Neuronal stem cell (in vitro differentiated cells): ENCODE measurements at regions not wholly inside any gene's neighbourhood (a gene's known extent, or its start where the extent isn't known, plus 50 kb on each side); places are given as distances from the start of the nearest gene placed in this dataset.

ENCODE experiments used
- DNase-seq: peaks from one replicate; pipeline ENCODE4 v3.0.0-alpha.2; 2013; ENCODE audit warnings: low spot score
- H2AFZ ChIP-seq: one replicate; pipeline ENCODE4 v1.6.1; 2013; ENCODE audit warnings: mild to moderate bottlenecking, low read length, inconsistent platforms
- H2AK5ac ChIP-seq: 2 replicates; pipeline ENCODE4 v1.6.1; 2013; ENCODE audit warnings: low read depth, mild to moderate bottlenecking, inconsistent platforms, low read length, moderate library complexity, mixed read lengths
- H2BK120ac ChIP-seq: 2 replicates; pipeline ENCODE4 v1.6.1; 2013; ENCODE audit warnings: low read depth, mild to moderate bottlenecking, inconsistent platforms, low read length, moderate library complexity, mixed read lengths
- H2BK12ac ChIP-seq: one replicate; pipeline ENCODE4 v1.6.1; 2013; ENCODE audit warnings: low read length, inconsistent platforms
- H2BK15ac ChIP-seq: 2 replicates; pipeline ENCODE4 v1.6.1; 2013; ENCODE audit warnings: mild to moderate bottlenecking, low read length, inconsistent platforms, mixed read lengths
- H2BK5ac ChIP-seq: one replicate; pipeline ENCODE4 v1.6.1; 2013; ENCODE audit warnings: inconsistent platforms, mild to moderate bottlenecking, low read length, moderate library complexity
- H3K14ac ChIP-seq: one replicate; pipeline ENCODE4 v1.6.1; 2013; ENCODE audit warnings: low read length, inconsistent platforms
- H3K18ac ChIP-seq: 2 replicates; pipeline ENCODE4 v1.6.1; 2013; ENCODE audit warnings: low read length, inconsistent platforms
- H3K23ac ChIP-seq: 2 replicates; pipeline ENCODE4 v1.6.1; 2013; ENCODE audit warnings: low read depth, mild to moderate bottlenecking, mixed read lengths, low read length, inconsistent platforms; ENCODE audit not compliant: poor library complexity
- H3K27ac ChIP-seq: replicated peaks from 3 replicates; pipeline ENCODE4 v1.5.1; 2013; ENCODE audit warnings: low read length, inconsistent platforms
- H3K27me3 ChIP-seq, 3 experiments: 2 replicates each; pipeline ENCODE4 v1.6.1; 2013; ENCODE audit warnings: low read length in 3 of 3, mild to moderate bottlenecking in 2 of 3, inconsistent platforms in 1 of 3, low read depth in 1 of 3, mixed read lengths in 1 of 3, moderate library complexity in 1 of 3; ENCODE audit not compliant: control insufficient read depth in 3 of 3, insufficient read depth in 3 of 3
- H3K36me3 ChIP-seq, 2 donors: replicated peaks in 1 of 2; 2 replicates each; pipeline ENCODE4 v1.6.1; 2013; ENCODE audit warnings: low read length in 2 of 2; ENCODE audit not compliant: control insufficient read depth in 2 of 2, insufficient read depth in 2 of 2
- H3K4ac ChIP-seq: 2 replicates; pipeline ENCODE4 v1.6.1; 2013; ENCODE audit warnings: inconsistent platforms, mild to moderate bottlenecking, low read length, moderate library complexity
- H3K4me1 ChIP-seq, 2 donors: 1 replicate in 1 of 2; 2 replicates in 1 of 2; pipeline ENCODE4 v1.6.1; 2013; ENCODE audit warnings: low read length in 2 of 2, low read depth in 1 of 2; ENCODE audit not compliant: control insufficient read depth in 2 of 2, insufficient read depth in 1 of 2
- H3K4me2 ChIP-seq: one replicate; pipeline ENCODE4 v1.6.1; 2013; ENCODE audit warnings: mild to moderate bottlenecking, low read length, inconsistent platforms; ENCODE audit not compliant: insufficient read depth, poor library complexity, severe bottlenecking
- H3K4me3 ChIP-seq, 2 donors: 2 replicates each; pipeline ENCODE4 v1.5.1; 2013; ENCODE audit warnings: low read length in 2 of 2, mild to moderate bottlenecking in 2 of 2, inconsistent platforms in 1 of 2, moderate library complexity in 1 of 2
- H3K79me1 ChIP-seq: one replicate; pipeline ENCODE4 v1.6.1; 2013; ENCODE audit warnings: low read depth, mild to moderate bottlenecking, inconsistent platforms, low read length, moderate library complexity
- H3K9ac ChIP-seq: one replicate; pipeline ENCODE4 v1.6.1; 2013; ENCODE audit warnings: mild to moderate bottlenecking, low read depth, low read length, inconsistent platforms; ENCODE audit not compliant: poor library complexity
- H3K9me3 ChIP-seq, 2 donors: replicated peaks in 1 of 2; 2 replicates each; pipeline versions ENCODE3 to v1.6.1; 2013; ENCODE audit warnings: low read length in 2 of 2, mild to moderate bottlenecking in 2 of 2, inconsistent platforms in 1 of 2, low read depth in 1 of 2, mixed read lengths in 1 of 2, moderate library complexity in 1 of 2; ENCODE audit not compliant: control insufficient read depth in 2 of 2, insufficient read depth in 1 of 2
- H4K8ac ChIP-seq: one replicate; pipeline ENCODE4 v1.6.1; 2013; ENCODE audit warnings: low read depth, mild to moderate bottlenecking, inconsistent platforms, low read length, moderate library complexity
- H4K91ac ChIP-seq: one replicate; pipeline ENCODE4 v1.6.1; 2013; ENCODE audit warnings: low read length, low read depth, mild to moderate bottlenecking, inconsistent platforms; ENCODE audit not compliant: poor library complexity
- WGBS, 2 donors: extraction: QIAGEN DNeasy Blood & Tissue Kit; methylation state at CpG; one replicate each; pipeline ENCODE4 v1.1.7; 2013; ENCODE audit warnings: missing lambda C conversion rate in 2 of 2, mixed read lengths in 1 of 2; ENCODE audit not compliant: insufficient read length in 2 of 2, insufficient replicate concordance in 1 of 2; ENCODE audit errors: extremely low coverage in 2 of 2; 5-methylcytosine and 5-hydroxymethylcytosine counted together

DNA sequence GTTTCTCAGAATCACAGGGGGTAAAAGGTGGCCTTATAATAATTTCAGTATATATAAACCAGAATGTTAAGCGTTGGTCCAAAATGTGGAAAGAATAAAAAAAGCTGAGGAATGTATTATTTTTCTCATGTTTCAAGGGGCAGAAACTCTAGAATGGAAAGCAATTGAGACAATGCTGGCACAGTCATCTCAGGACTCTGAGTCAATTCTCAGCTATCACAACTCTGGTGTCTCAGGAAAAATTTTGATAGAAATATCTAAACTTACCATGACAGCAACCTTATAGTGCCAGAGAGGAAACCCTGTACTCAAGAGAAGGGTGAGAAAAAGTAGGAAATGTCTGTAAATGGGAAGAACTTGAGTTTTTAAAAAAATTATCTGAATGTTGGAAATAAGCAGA, 1189.4 kb upstream of the NUDT12 start:
- H2BK12ac ChIP-seq, result no peak overlapping the region
- DNase-seq, result no peak
- H3K23ac ChIP-seq, result no peak overlapping the region
- H3K79me1 ChIP-seq, result no peaks in the 10 kb centered on the region
- H3K27ac ChIP-seq, result no peak overlapping the region
- no peak overlapping the region for H2BK15ac ChIP-seq
- no peak overlapping the region for H4K91ac ChIP-seq
- H3K9me3 ChIP-seq, result no peaks in the 10 kb centered on the region
- no peak overlapping the region for H3K4me3 ChIP-seq
- no peak overlapping the region for H3K9ac ChIP-seq
- no CpG with 5 or more reads among the region's 1 CpG for WGBS, 2 donors
- H4K8ac ChIP-seq, result no peak overlapping the region
- no peak overlapping the region for H2AFZ ChIP-seq
- H3K4me2 ChIP-seq, result no peak overlapping the region
- H3K18ac ChIP-seq, result no peak overlapping the region
- H3K4me1 ChIP-seq, result no peaks in the 10 kb centered on the region
- no peak overlapping the region for H2AK5ac ChIP-seq
- H3K14ac ChIP-seq, result no peak overlapping the region
- no peak overlapping the region for H3K4ac ChIP-seq
- no peaks in the 10 kb centered on the region for H3K36me3 ChIP-seq
- no peaks in the 10 kb centered on the region for H3K27me3 ChIP-seq
- no peak overlapping the region for H2BK120ac ChIP-seq
- H2BK5ac ChIP-seq, result no peak overlapping the region

DNA sequence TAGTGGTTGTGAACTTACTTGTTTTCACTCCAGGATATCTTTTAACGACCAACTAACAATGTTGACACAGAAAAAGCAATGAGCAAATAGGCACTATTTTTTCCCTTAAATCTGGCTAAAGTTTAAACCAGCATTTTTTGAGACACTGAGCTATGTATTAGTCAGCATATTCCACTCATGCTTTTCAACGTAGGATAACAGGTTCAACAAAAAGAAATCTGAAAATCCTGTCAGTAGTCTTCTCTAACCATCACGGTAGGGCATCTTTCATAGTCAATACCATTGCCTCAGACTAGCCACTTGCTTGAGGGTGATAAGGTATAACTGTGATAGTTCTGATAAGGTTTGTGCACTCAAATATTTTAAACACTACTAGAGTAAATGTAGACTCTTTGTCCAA, 1177.3 kb upstream of the NUDT12 start:
- no peak overlapping the region for H3K23ac ChIP-seq

GRCh38 chr5:104739503-104739902, 1176.9 kb upstream of the NUDT12 start:
- H3K14ac ChIP-seq, result no peak overlapping the region
- H3K4ac ChIP-seq, result no peak overlapping the region
- no peak overlapping the region for H4K8ac ChIP-seq
- H2AFZ ChIP-seq, result no peak overlapping the region
- no peak overlapping the region for H2BK120ac ChIP-seq
- H2BK12ac ChIP-seq, result no peak overlapping the region
- H3K4me3 ChIP-seq, result no peak overlapping the region
- H3K36me3 ChIP-seq, result no peaks in the 10 kb centered on the region
- H3K27ac ChIP-seq, result no peak overlapping the region
- no peaks in the 10 kb centered on the region for H3K9me3 ChIP-seq
- WGBS, 2 donors, result no CpG with 5 or more reads among the region's 2 CpGs
- H2AK5ac ChIP-seq, result no peak overlapping the region
- DNase-seq, result no peak
- no peaks in the 10 kb centered on the region for H3K79me1 ChIP-seq
- no peak overlapping the region for H4K91ac ChIP-seq
- no peak overlapping the region for H2BK15ac ChIP-seq
- no peaks in the 10 kb centered on the region for H3K27me3 ChIP-seq
- no peak overlapping the region for H2BK5ac ChIP-seq
- no peak overlapping the region for H3K23ac ChIP-seq
- H3K9ac ChIP-seq, result no peak overlapping the region
- H3K18ac ChIP-seq, result no peak overlapping the region
- no peak overlapping the region for H3K4me2 ChIP-seq
- no peaks in the 10 kb centered on the region for H3K4me1 ChIP-seq

More for the DNA sequence above, 1177.3 kb upstream of the NUDT12 start:
- no peak overlapping the region for H2BK5ac ChIP-seq
- H3K27ac ChIP-seq, result no peak overlapping the region
- no peak overlapping the region for H2AFZ ChIP-seq
- WGBS, 2 donors, result no CpG with 5 or more reads among the region's 3 CpGs
- no peaks in the 10 kb centered on the region for H3K36me3 ChIP-seq
- no peak overlapping the region for H2BK12ac ChIP-seq
- no peak overlapping the region for H3K18ac ChIP-seq
- no peak for DNase-seq
- no peak overlapping the region for H2BK15ac ChIP-seq
- no peak overlapping the region for H3K4me3 ChIP-seq
- H3K4me1 ChIP-seq, result no peaks in the 10 kb centered on the region
- H2AK5ac ChIP-seq, result no peak overlapping the region
- no peak overlapping the region for H3K14ac ChIP-seq
- no peak overlapping the region for H3K9ac ChIP-seq
- no peak overlapping the region for H3K4me2 ChIP-seq
- H3K9me3 ChIP-seq, result no peaks in the 10 kb centered on the region
- H3K4ac ChIP-seq, result no peak overlapping the region
- H3K79me1 ChIP-seq, result no peaks in the 10 kb centered on the region
- no peak overlapping the region for H4K8ac ChIP-seq
- H3K27me3 ChIP-seq, result no peaks in the 10 kb centered on the region
- H2BK120ac ChIP-seq, result no peak overlapping the region
- no peak overlapping the region for H4K91ac ChIP-seq

- no peaks in the 10 kb centered on the region for H3K36me3 ChIP-seq
- H2AFZ ChIP-seq, result no peak overlapping the region
- no peak overlapping the region for H3K27ac ChIP-seq
- no peak overlapping the region for H2AK5ac ChIP-seq
- no peak overlapping the region for H2BK12ac ChIP-seq
- no peak overlapping the region for H3K9ac ChIP-seq
- H3K9me3 ChIP-seq, result no peaks in the 10 kb centered on the region
- H3K27me3 ChIP-seq, result no peaks in the 10 kb centered on the region
- no peak overlapping the region for H2BK5ac ChIP-seq
- H2BK120ac ChIP-seq, result no peak overlapping the region
- WGBS, 2 donors, result no CpG with 5 or more reads among the region's 3 CpGs
- H4K8ac ChIP-seq, result no peak overlapping the region
- H3K79me1 ChIP-seq, result no peaks in the 10 kb centered on the region
- no peak for DNase-seq
- no peak overlapping the region for H3K4ac ChIP-seq
- no peak overlapping the region for H3K18ac ChIP-seq
- H2BK15ac ChIP-seq, result no peak overlapping the region
- H4K91ac ChIP-seq, result no peak overlapping the region
- no peak overlapping the region for H3K4me3 ChIP-seq
- no peaks in the 10 kb centered on the region for H3K4me1 ChIP-seq
- no peak overlapping the region for H3K14ac ChIP-seq
- no peak overlapping the region for H3K4me2 ChIP-seq
- H3K23ac ChIP-seq, result no peak overlapping the region
These were observed 1173.5 kb upstream of the NUDT12 start for GRCh38 chr5:104736073-104736472.
